Heart left ventricle (tissue), 13 donors: ENCODE measurements at regions not wholly inside any gene's neighbourhood (a gene's known extent, or its start where the extent isn't known, plus 50 kb on each side); places are given as distances from the start of the nearest gene placed in this dataset.

Experiments used
- POLR2A ChIP-seq, 2 donors: fragments of 450-650 bp; IDR thresholded peaks; one replicate each; pipeline ENCODE4 v1.6.1; 2017; ENCODE audit warnings: antibody characterized with exemption in 2 of 2, mild to moderate bottlenecking in 2 of 2, moderate library complexity in 2 of 2
- TF ChIP-seq, protein P1 (sequence below), 12 donors: fragments of 200-600 bp; sonication (generic) in 4 of 12; IDR thresholded peaks; one replicate each; pipeline versions ENCODE4 v1.5.0 to v1.8.0; 2018 to 2022; ENCODE audit warnings: antibody characterized with exemption in 12 of 12, mild to moderate bottlenecking in 5 of 12
- donor health status: ischemic (EF 13 %, LVEDD 7.1; RV severe dilation, severe dysfunction).
- donor health status: DM: no; HTN: yes; CAD: no.
- donor health status: DM: no; HTN: no; CAD: no.
- donor health status: ischemic (EF 25% LVEDD 6.9; RV normal size, moderate dysfunction).
- donor health status: ischemic (EF 25% LVEDD 5.7; RV mildly dilated, moderate dysfunction).
- donor health status: ischemic (EF 35%, LVEDD 5.7; RV mildly dilated, moderate dysfunction).
- donor health status: nonischemic (EF 11% LVEDD 7.7; RV severe dilation, severe dysfunction).
- donor health status: DM: yes; HTN: yes; CAD: no.
- donor health status: PGD.
- donor health status: ischemic (EF 29% LVEDD 5.4; RV normal size, mild dysfunction).
- donor health status: nonischemic (EF 23%, LVEDD 6.1; RV moderate dilation, normal function).

DNA sequence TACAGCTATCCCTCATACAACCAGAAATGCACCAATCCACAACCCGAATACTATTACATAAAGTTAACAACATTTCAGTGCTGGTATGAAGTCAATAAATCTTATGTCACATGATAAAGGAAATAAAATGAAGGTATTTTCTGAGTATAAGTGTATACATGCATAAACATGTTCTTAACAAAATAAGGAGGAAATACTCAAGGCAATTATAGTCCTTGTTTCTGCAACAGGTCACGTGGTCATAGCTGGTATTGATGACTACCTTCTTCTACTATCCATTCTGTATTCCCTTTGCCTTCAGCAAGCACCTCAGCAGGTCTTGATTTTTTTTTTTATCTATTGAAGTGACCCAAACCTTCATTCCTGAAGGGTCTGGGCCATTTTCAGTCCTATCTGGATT, 675.6 kb downstream of the RPL10L start:
- TF ChIP-seq, protein P1, sequence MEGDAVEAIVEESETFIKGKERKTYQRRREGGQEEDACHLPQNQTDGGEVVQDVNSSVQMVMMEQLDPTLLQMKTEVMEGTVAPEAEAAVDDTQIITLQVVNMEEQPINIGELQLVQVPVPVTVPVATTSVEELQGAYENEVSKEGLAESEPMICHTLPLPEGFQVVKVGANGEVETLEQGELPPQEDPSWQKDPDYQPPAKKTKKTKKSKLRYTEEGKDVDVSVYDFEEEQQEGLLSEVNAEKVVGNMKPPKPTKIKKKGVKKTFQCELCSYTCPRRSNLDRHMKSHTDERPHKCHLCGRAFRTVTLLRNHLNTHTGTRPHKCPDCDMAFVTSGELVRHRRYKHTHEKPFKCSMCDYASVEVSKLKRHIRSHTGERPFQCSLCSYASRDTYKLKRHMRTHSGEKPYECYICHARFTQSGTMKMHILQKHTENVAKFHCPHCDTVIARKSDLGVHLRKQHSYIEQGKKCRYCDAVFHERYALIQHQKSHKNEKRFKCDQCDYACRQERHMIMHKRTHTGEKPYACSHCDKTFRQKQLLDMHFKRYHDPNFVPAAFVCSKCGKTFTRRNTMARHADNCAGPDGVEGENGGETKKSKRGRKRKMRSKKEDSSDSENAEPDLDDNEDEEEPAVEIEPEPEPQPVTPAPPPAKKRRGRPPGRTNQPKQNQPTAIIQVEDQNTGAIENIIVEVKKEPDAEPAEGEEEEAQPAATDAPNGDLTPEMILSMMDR (IDR thresholded peaks at IDR 0.05): no peak
- TF ChIP-seq POLR2A (IDR thresholded peaks at IDR 0.05): no peak
